ENCODE measurements at regions not wholly inside any gene's neighbourhood (a gene's known extent, or its start where the extent isn't known, plus 50 kb on each side); places are given as distances from the start of the nearest gene placed in this dataset.

DNA sequence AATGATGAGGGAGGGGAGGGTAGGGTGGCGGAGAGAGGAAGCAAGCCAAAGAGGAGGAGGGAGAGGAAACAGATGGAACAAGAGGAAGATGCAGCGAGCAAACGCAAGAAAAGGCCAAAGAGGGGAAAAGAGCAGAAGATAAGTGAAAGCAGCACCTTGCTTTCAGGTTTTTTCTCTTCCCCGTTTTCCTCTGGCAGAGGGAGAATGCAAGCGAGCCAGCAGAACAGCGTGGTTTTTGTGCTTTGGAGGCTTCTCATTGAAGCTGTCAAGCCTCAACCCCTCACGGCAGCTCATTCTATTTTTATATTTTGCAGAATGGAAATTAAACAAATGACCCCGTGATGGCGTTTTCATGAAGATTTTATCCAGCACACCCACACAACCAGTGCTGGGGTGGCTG is 67.1 kb upstream of the GRAMD1B start:
- TF ChIP-seq, protein P1, sequence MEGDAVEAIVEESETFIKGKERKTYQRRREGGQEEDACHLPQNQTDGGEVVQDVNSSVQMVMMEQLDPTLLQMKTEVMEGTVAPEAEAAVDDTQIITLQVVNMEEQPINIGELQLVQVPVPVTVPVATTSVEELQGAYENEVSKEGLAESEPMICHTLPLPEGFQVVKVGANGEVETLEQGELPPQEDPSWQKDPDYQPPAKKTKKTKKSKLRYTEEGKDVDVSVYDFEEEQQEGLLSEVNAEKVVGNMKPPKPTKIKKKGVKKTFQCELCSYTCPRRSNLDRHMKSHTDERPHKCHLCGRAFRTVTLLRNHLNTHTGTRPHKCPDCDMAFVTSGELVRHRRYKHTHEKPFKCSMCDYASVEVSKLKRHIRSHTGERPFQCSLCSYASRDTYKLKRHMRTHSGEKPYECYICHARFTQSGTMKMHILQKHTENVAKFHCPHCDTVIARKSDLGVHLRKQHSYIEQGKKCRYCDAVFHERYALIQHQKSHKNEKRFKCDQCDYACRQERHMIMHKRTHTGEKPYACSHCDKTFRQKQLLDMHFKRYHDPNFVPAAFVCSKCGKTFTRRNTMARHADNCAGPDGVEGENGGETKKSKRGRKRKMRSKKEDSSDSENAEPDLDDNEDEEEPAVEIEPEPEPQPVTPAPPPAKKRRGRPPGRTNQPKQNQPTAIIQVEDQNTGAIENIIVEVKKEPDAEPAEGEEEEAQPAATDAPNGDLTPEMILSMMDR (IDR thresholded peaks at IDR 0.05): no peak
- TF ChIP-seq POLR2A (IDR thresholded peaks at IDR 0.05; ENCODE audit: low read depth) (no peak), EP300 (IDR thresholded peaks at IDR 0.05) (no peak)

Measured in esophagus muscularis mucosa (tissue), 4 donors.